HEK293 (cell line): ENCODE measurements at regions not wholly inside any gene's neighbourhood (a gene's known extent, or its start where the extent isn't known, plus 50 kb on each side); places are given as distances from the start of the nearest gene placed in this dataset.

Experiments
- ZBTB7A ChIP-seq: fragments of 450-650 bp; formaldehyde crosslinking; IDR thresholded peaks from 2 replicates; pipeline ENCODE4 v1.5.1; 2016; ENCODE audit warnings: low read depth, missing biosample characterization, missing genetic modification characterization
- TF ChIP-seq, protein P1 (sequence below): fragments of 450-650 bp; formaldehyde crosslinking; IDR thresholded peaks from 2 replicates; pipeline ENCODE4 v1.5.1; 2016; ENCODE audit warnings: missing biosample characterization, missing genetic modification characterization
- TF ChIP-seq, protein P2 (sequence below): fragments of 450-650 bp; formaldehyde crosslinking; IDR thresholded peaks from 2 replicates; pipeline ENCODE4 v1.5.1; 2016; ENCODE audit warnings: missing biosample characterization, missing genetic modification characterization
- TF ChIP-seq, protein P3 (sequence below): fragments of 450-650 bp; formaldehyde crosslinking; IDR thresholded peaks from 2 replicates; pipeline ENCODE4 v1.5.1; 2016; ENCODE audit warnings: missing biosample characterization, missing genetic modification characterization

DNA sequence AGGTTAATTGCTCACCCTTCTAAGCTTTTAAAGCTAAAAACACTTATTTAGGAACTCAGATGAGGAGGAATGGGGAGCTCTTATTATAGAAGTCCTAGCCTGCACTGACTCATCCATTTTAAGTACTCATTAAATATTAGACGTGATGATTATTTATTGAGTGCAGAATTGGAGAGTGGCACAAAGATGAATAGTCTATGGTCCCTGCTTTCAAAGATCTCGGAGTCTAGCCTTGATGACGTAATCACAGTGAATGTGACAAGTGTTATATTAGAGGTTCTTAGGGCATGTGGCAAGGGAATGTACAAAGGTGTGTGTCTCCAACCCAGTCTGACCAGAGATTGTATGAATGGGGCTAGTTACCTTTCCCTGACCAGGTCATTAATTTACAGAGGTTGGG is 68.7 kb upstream of the CD83 start:
- TF ChIP-seq, protein P1, sequence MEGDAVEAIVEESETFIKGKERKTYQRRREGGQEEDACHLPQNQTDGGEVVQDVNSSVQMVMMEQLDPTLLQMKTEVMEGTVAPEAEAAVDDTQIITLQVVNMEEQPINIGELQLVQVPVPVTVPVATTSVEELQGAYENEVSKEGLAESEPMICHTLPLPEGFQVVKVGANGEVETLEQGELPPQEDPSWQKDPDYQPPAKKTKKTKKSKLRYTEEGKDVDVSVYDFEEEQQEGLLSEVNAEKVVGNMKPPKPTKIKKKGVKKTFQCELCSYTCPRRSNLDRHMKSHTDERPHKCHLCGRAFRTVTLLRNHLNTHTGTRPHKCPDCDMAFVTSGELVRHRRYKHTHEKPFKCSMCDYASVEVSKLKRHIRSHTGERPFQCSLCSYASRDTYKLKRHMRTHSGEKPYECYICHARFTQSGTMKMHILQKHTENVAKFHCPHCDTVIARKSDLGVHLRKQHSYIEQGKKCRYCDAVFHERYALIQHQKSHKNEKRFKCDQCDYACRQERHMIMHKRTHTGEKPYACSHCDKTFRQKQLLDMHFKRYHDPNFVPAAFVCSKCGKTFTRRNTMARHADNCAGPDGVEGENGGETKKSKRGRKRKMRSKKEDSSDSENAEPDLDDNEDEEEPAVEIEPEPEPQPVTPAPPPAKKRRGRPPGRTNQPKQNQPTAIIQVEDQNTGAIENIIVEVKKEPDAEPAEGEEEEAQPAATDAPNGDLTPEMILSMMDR (tag by site-specific recombination) = no peak
- TF ChIP-seq, protein P2, sequence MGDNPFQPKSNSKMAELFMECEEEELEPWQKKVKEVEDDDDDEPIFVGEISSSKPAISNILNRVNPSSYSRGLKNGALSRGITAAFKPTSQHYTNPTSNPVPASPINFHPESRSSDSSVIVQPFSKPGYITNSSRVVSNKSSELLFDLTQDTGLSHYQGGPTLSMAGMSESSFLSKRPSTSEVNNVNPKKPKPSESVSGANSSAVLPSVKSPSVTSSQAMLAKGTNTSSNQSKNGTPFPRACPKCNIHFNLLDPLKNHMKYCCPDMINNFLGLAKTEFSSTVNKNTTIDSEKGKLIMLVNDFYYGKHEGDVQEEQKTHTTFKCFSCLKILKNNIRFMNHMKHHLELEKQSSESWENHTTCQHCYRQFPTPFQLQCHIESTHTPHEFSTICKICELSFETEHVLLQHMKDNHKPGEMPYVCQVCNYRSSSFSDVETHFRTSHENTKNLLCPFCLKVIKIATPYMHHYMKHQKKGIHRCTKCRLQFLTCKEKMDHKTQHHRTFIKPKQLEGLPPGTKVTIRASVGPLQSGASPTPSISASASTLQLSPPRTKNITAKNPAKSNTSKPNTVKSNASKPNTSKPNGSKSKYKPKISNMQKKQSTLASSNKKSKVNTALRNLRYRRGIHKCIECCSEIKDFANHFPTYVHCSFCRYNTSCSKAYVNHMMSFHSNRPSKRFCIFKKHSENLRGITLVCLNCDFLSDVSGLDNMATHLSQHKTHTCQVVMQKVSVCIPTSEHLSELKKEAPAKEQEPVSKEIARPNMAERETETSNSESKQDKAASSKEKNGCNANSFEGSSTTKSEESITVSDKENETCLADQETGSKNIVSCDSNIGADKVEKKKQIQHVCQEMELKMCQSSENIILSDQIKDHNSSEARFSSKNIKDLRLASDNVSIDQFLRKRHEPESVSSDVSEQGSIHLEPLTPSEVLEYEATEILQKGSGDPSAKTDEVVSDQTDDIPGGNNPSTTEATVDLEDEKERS (tag by site-specific recombination) = no peak
- TF ChIP-seq ZBTB7A = no peak
- TF ChIP-seq, protein P3, sequence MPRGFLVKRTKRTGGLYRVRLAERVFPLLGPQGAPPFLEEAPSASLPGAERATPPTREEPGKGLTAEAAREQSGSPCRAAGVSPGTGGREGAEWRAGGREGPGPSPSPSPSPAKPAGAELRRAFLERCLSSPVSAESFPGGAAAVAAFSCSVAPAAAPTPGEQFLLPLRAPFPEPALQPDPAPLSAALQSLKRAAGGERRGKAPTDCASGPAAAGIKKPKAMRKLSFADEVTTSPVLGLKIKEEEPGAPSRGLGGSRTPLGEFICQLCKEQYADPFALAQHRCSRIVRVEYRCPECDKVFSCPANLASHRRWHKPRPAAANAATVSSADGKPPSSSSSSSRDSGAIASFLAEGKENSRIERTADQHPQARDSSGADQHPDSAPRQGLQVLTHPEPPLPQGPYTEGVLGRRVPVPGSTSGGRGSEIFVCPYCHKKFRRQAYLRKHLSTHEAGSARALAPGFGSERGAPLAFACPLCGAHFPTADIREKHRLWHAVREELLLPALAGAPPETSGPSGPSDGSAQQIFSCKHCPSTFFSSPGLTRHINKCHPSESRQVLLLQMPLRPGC (tag by site-specific recombination) = no peak
